C4-2B (cell line): ENCODE measurements at regions not wholly inside any gene's neighbourhood (a gene's known extent, or its start where the extent isn't known, plus 50 kb on each side); places are given as distances from the start of the nearest gene placed in this dataset.
"Not testable (repeated sequence)": the region's sequence is repeated elsewhere in the genome, so short reads cannot be mapped to it uniquely, and the experiment has no call there.

Experiments
- ZFX ChIP-seq: fragments of 450-650 bp; IDR thresholded peaks from 2 replicates; pipeline ENCODE4 v1.6.1; 2017
- TF ChIP-seq, protein P1 (sequence below): fragments of 450-650 bp; conservative IDR thresholded peaks from 2 replicates; pipeline ENCODE4 v1.5.1; 2017; ENCODE audit warnings: mild to moderate bottlenecking

DNA sequence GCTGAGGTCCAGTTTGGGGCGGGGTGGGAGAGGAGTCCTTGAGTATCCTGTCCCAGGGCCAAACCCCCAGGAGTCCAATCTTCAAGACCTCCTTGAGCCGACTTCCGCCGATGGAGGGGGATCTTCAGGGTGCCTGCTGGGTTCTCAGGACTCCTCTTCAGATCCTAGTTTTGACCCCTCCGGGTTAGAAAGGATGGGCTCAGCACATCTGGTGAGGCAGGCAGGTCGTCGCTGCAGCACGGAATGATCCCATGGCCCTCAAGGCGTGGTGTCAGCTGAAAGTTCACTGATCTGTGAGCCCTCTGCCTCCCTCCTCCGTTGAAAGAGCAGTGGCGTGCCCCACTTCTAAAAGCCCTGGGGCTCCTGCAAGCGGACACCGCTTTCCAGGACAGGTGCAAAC, 430.0 kb downstream of the CNTNAP3B start:
- TF ChIP-seq, protein P1, sequence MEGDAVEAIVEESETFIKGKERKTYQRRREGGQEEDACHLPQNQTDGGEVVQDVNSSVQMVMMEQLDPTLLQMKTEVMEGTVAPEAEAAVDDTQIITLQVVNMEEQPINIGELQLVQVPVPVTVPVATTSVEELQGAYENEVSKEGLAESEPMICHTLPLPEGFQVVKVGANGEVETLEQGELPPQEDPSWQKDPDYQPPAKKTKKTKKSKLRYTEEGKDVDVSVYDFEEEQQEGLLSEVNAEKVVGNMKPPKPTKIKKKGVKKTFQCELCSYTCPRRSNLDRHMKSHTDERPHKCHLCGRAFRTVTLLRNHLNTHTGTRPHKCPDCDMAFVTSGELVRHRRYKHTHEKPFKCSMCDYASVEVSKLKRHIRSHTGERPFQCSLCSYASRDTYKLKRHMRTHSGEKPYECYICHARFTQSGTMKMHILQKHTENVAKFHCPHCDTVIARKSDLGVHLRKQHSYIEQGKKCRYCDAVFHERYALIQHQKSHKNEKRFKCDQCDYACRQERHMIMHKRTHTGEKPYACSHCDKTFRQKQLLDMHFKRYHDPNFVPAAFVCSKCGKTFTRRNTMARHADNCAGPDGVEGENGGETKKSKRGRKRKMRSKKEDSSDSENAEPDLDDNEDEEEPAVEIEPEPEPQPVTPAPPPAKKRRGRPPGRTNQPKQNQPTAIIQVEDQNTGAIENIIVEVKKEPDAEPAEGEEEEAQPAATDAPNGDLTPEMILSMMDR = not testable (repeated sequence)
- TF ChIP-seq ZFX = not testable (repeated sequence)
